WTC11 (cell line): ENCODE measurements at regions not wholly inside any gene's neighbourhood (a gene's known extent, or its start where the extent isn't known, plus 50 kb on each side); places are given as distances from the start of the nearest gene placed in this dataset.

Experiments
- ATF2 ChIP-seq: sonication (generic); formaldehyde crosslinking; IDR thresholded peaks from 2 replicates; pipeline ENCODE4 v1.8.1; 2022; ENCODE audit warnings: low read depth, missing genetic modification reagents, borderline replicate concordance
- ELF4 ChIP-seq: sonication (generic); formaldehyde crosslinking; IDR thresholded peaks from 2 replicates; pipeline ENCODE4 v1.8.1; 2022; ENCODE audit warnings: low read depth, mild to moderate bottlenecking, moderate library complexity, missing genetic modification reagents
- ETV6 ChIP-seq: sonication (generic); formaldehyde crosslinking; IDR thresholded peaks from 2 replicates; pipeline ENCODE4 v1.8.1; 2022; ENCODE audit warnings: mild to moderate bottlenecking, missing genetic modification reagents
- MXD4 ChIP-seq: fragments of 250-450 bp; sonication (Bioruptor Pico); IDR thresholded peaks from 2 replicates; pipeline ENCODE4 v1.8.0; 2021; ENCODE audit warnings: mild to moderate bottlenecking, moderate library complexity, borderline replicate concordance
- OVOL2 ChIP-seq: fragments of 250-450 bp; sonication (Bioruptor Pico); IDR thresholded peaks from 2 replicates; pipeline ENCODE4 v1.9.0; 2021; ENCODE audit warnings: mild to moderate bottlenecking, borderline replicate concordance
- RELA ChIP-seq: sonication (generic); formaldehyde crosslinking; IDR thresholded peaks from 2 replicates; pipeline ENCODE4 v1.8.1; 2022; ENCODE audit warnings: missing genetic modification reagents, mild to moderate bottlenecking, borderline replicate concordance
- SMAD3 ChIP-seq: sonication (generic); formaldehyde crosslinking; IDR thresholded peaks from 2 replicates; pipeline ENCODE4 v1.8.0; 2022; ENCODE audit warnings: missing genetic modification reagents, mild to moderate bottlenecking, borderline replicate concordance
- SOX15 ChIP-seq: fragments of 250-450 bp; sonication (Bioruptor Pico); IDR thresholded peaks from 2 replicates; pipeline ENCODE4 v1.9.0; 2021; ENCODE audit warnings: mild to moderate bottlenecking
- TEAD4 ChIP-seq: sonication (generic); formaldehyde crosslinking; IDR thresholded peaks from 2 replicates; pipeline ENCODE4 v1.8.0; 2022; ENCODE audit warnings: mild to moderate bottlenecking, missing genetic modification reagents
- ZBTB43 ChIP-seq: sonication (generic); formaldehyde crosslinking; IDR thresholded peaks from 2 replicates; pipeline ENCODE4 v1.8.1; 2023; ENCODE audit warnings: mild to moderate bottlenecking, missing genetic modification reagents
- ZNF232 ChIP-seq: sonication (generic); formaldehyde crosslinking; IDR thresholded peaks from 2 replicates; pipeline ENCODE4 v1.8.0; 2022; ENCODE audit warnings: mild to moderate bottlenecking, missing genetic modification reagents
- TF ChIP-seq, protein P1 (sequence below): fragments of 200-600 bp; IDR thresholded peaks from 2 replicates; pipeline ENCODE4 v1.8.0; 2022; ENCODE audit warnings: antibody characterized with exemption
- TF ChIP-seq, protein P2 (sequence below): sonication (generic); formaldehyde crosslinking; conservative IDR thresholded peaks from 2 replicates; pipeline ENCODE4 v1.8.1; 2023; ENCODE audit warnings: mild to moderate bottlenecking, low read depth, missing genetic modification reagents, moderate library complexity
- TF ChIP-seq, protein P3 (sequence below): sonication (generic); formaldehyde crosslinking; IDR thresholded peaks from 2 replicates; pipeline ENCODE4 v1.8.0; 2023; ENCODE audit warnings: missing genetic modification reagents

GRCh38 chr9:1876891-1877496 lies 138.2 kb upstream of the SMARCA2 start:
- TF ChIP-seq, protein P1, sequence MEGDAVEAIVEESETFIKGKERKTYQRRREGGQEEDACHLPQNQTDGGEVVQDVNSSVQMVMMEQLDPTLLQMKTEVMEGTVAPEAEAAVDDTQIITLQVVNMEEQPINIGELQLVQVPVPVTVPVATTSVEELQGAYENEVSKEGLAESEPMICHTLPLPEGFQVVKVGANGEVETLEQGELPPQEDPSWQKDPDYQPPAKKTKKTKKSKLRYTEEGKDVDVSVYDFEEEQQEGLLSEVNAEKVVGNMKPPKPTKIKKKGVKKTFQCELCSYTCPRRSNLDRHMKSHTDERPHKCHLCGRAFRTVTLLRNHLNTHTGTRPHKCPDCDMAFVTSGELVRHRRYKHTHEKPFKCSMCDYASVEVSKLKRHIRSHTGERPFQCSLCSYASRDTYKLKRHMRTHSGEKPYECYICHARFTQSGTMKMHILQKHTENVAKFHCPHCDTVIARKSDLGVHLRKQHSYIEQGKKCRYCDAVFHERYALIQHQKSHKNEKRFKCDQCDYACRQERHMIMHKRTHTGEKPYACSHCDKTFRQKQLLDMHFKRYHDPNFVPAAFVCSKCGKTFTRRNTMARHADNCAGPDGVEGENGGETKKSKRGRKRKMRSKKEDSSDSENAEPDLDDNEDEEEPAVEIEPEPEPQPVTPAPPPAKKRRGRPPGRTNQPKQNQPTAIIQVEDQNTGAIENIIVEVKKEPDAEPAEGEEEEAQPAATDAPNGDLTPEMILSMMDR = no peak
- TF ChIP-seq ELF4 (CRISPR knock-in tag) = no peak
- no peak for TF ChIP-seq ZBTB43 (CRISPR knock-in tag)
- TF ChIP-seq SOX15 (CRISPR knock-in tag) = no peak
- no peak for TF ChIP-seq RELA (CRISPR knock-in tag)
- TF ChIP-seq, protein P2, sequence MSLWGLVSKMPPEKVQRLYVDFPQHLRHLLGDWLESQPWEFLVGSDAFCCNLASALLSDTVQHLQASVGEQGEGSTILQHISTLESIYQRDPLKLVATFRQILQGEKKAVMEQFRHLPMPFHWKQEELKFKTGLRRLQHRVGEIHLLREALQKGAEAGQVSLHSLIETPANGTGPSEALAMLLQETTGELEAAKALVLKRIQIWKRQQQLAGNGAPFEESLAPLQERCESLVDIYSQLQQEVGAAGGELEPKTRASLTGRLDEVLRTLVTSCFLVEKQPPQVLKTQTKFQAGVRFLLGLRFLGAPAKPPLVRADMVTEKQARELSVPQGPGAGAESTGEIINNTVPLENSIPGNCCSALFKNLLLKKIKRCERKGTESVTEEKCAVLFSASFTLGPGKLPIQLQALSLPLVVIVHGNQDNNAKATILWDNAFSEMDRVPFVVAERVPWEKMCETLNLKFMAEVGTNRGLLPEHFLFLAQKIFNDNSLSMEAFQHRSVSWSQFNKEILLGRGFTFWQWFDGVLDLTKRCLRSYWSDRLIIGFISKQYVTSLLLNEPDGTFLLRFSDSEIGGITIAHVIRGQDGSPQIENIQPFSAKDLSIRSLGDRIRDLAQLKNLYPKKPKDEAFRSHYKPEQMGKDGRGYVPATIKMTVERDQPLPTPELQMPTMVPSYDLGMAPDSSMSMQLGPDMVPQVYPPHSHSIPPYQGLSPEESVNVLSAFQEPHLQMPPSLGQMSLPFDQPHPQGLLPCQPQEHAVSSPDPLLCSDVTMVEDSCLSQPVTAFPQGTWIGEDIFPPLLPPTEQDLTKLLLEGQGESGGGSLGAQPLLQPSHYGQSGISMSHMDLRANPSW (CRISPR knock-in tag) = no peak
- TF ChIP-seq ETV6 = no peak
- no peak for TF ChIP-seq SMAD3 (CRISPR knock-in tag)
- TF ChIP-seq OVOL2 (CRISPR knock-in tag) = no peak
- no peak for TF ChIP-seq ATF2 (CRISPR knock-in tag)
- TF ChIP-seq ZNF232 (CRISPR knock-in tag) = no peak
- no peak for TF ChIP-seq MXD4
- TF ChIP-seq, protein P3, sequence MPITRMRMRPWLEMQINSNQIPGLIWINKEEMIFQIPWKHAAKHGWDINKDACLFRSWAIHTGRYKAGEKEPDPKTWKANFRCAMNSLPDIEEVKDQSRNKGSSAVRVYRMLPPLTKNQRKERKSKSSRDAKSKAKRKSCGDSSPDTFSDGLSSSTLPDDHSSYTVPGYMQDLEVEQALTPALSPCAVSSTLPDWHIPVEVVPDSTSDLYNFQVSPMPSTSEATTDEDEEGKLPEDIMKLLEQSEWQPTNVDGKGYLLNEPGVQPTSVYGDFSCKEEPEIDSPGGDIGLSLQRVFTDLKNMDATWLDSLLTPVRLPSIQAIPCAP = no peak
- no peak for TF ChIP-seq TEAD4 (CRISPR knock-in tag)
